ENCODE measurements at regions not wholly inside any gene's neighbourhood (a gene's known extent, or its start where the extent isn't known, plus 50 kb on each side); places are given as distances from the start of the nearest gene placed in this dataset.

DNA sequence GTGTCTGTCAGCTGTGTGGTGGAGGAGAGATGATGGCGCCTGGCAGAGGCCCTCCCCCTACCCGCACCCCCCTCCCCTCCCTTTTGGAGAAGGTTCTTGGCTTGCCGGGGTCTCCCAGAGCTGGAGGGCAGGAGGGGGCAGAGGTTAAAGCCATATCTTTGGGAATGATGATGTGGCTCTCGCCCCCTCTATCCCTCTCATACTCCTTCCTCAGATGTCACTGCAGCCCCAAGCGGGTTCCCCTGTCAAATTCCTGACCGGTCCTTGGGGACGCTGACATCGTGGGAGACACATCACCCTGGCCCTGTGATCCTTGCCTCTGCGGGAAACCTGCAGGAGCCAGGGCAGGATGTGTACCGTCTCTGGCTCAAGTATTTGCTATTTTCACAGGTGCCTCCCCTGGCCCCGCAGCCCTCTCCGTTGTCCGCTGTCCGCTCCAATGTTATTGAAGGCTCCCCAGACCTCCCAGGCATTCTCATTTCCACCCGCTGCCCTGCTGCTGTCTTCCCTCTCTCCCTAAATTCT is 109.5 kb downstream of the FOXD1 start:
- no peak for DNase-seq (ENCODE audit: low spot score)

DNA sequence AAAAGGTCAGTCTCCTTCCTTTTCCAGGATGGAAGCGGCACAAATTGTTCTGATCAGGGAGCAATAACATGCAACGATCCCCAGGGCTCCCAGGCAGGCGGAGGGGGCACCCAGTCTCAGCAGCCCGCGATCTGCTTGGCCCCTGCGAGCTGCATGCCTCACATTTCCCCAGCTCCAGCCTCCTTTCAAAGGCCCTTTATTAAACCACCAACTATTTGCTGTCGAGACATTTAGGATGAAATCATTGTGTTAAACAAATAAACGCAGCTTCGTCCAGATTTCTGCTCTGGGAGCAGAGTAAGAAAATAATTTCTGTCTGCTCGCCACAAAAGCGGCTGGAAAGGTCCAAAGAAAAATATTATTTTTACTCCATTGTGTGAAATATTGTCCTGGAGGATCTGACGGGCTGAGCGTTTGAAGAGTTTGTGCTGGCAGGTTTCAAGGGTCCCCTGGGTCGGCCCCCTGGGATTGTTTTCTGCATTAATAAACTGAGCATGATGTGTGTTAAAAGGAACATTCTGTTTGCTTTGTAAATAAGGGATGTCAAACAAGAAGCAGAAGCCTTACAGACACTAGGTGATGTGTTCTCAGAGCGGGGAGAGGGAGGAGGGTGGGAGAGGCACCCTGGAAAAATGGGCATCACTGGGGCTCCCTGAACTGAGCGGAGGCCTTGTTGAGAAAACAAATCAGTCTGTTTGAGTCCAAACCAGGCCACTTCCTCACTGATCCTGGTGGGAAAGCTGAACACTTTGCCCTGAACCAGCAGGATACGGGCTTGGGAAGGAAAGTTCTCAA is 110.1 kb downstream of the FOXD1 start:
- peak; percentile 5 for DNase-seq (ENCODE audit: low spot score)

DNA sequence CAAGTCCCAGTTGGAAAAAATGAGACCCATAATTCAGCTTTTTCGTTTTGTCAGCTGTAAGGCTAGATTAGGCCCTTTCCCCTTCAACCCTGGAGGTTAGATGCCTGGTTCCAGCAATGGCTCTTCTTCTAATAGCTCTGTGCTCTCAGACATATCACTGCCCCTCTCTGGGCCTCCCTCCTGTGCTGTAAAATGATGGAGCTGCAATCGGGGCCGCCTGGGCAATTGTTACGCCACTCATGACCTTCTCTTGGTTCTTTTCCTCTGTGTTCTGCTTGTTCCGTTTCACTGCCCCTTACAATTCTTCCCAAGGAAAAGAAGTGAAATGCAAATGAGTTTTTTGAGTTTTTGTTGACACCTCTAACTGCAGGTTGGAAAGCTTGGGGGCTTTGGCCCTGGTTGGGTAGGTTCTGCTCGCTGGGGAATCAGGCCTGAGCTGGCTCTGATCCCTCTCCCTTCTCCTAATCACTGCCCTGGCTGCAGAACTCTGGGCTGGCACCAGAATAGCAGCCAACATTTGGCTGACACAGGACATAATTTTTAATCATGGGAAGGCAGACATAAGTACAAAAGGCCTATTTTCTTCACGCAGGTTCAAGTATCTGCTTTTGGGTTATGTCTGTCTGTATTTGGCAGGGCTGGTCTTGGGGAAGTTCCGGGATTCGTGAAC is 110.9 kb downstream of the FOXD1 start:
- DNase-seq (ENCODE audit: low spot score), result no peak

DNA sequence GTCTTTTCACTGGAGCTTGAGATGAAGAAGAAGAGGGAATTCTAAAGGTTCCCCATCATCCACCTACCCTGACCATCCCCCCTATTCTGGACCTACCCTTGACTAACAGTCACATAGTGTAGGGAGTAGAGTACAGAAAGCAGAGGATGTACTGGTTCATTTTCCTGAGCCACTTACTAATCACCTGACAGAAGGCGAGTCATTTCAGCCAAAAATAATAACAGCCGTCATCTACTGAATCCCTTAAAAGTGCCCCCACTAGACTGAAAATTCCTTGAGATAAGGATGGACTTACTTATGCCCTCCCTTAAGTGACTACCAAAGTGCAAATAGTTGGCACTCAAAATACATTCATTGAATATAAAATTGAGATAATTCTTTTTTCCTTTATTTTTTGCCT is 112.2 kb downstream of the FOXD1 start:
- DNase-seq (ENCODE audit: low spot score), result no peak

DNA sequence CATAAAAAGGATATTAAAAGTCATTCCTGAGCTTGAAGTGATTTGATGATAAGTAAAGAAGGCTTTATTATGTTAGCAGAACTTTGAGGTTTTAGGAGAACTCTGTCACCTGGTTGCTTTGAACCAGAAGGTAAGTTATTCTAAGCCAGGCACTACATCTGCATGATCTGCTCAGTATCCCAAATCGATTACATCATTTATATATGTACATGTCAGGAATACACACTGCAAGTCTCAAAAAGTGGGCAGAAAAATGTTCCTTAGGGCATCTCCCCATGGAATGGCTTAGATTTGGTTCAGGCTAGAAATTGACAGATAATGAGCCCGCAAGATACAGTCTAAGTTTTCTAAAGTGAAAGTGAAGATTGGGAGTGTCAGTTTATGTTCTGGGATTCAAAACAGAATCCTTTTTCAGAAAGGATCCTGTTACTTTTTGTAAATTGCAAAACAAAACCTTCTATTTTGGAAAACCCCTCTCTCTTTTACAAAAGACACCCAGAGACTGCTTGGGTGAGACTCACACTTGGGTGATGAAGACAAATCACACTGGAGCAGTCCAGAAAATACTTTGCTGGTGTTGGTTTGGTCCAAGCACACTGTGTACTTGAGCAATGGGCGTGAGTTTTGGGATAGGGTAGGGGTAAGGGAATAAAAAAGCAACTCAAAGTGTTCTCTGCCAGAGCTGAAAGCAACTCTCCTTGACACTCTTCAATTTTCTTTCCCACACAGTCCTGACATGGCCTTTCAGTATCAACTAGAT is 114.5 kb downstream of the FOXD1 start:
- no peak for DNase-seq (ENCODE audit: low spot score)

DNA sequence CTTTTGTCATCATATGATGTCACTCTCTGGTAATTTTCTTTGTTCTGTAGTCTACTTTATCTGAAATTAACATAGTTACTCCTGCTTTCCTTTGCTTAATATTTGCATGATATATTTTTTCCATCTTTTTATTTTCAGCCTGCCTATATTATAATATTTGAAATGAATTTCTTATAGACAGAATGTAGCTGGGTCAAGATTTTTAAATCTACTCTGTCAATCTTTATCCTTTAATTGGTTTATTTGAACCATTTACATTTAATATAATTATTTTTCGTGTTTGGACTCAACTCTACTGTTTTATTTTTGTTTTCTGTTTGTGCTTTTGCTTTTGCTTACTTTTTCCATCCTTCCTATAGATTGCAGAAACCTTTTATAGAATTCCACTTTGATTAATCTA is 118.0 kb downstream of the FOXD1 start:
- DNase-seq (ENCODE audit: low spot score), result no peak

DNA sequence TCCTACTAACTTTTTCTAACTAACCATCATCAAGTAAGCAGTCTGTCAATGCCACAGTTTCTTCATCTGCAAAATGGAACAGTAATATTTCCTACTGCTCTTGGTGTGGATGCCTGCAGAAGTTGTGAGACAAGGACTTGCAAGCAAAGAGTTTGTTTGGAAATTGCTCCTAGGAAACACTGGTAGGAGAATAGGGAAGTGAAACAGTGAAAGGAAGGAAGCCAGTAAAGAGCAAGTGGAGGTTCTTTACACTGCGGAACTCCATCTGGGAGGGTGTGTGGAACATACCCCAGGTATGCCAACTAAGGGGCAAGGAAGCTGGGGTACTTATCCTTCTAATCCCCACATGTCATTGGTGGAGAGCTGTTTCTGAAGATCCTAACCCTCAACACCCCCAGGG is 119.9 kb downstream of the FOXD1 start:
- DNase-seq (ENCODE audit: low spot score), result no peak

DNA sequence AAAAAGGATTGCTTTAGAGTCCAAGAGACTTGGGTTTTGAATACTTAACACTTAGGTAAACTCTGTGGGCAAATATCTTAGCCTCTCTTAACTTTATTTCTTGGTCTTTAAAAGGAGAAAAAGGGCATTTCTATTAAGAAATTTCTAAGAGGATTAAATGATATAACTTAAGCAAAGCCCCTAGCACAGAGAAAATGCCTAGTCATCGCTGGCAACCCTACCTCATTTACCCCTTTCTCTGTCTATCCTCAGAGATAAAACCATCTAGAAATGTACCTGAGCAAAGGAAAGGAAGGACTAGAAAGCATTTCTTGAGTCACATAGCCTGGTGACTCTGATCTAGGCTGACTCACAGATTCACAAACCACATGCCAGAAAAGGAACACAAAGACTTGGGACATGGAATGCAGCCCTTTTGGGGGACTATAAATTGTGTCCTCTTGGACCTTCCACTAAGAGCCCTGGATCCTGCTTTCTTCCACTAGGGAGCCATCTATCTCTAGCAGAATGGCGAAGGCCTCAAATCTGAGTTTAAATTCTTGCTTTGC is 120.6 kb downstream of the FOXD1 start:
- DNase-seq (ENCODE audit: low spot score), result no peak

DNA sequence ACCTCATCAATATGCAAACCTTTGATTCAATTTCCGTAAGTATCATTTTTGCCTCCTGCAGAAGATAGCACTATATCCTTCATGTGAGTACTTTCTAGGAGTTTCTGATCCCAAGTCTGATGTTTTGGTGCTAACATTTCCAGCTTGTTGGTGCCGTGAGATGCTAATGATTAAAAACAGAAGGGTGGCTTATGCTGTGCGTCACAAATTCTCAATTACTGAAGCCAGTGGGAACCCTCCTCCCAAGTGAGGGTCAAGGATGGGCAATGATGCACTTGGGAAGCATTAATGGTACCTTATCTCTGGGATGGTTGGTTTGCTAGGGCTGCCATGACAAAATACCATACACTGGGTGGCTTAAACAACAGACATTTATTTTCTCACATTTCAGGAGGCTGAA is 123.0 kb downstream of the FOXD1 start:
- no peak for DNase-seq (ENCODE audit: low spot score)

DNA sequence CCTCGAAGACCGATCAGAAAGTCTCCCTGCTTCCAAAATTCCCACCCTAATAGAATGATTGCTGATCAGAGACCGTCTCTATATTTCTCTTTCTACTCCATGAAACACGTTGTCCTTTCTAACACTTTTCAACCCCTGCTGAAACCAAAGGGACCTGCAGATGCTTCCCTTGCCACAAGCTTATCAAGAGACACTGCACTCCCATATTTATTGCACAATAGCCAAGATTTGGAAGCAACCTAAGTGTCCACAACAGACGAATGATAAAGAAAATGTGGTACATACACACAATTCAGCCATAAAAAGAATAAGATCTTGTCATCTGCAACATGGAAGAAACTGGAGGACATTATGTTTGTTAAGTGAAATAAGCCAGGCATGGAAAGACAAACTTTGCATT is 125.1 kb downstream of the FOXD1 start:
- no peak for DNase-seq (ENCODE audit: low spot score)

DNA sequence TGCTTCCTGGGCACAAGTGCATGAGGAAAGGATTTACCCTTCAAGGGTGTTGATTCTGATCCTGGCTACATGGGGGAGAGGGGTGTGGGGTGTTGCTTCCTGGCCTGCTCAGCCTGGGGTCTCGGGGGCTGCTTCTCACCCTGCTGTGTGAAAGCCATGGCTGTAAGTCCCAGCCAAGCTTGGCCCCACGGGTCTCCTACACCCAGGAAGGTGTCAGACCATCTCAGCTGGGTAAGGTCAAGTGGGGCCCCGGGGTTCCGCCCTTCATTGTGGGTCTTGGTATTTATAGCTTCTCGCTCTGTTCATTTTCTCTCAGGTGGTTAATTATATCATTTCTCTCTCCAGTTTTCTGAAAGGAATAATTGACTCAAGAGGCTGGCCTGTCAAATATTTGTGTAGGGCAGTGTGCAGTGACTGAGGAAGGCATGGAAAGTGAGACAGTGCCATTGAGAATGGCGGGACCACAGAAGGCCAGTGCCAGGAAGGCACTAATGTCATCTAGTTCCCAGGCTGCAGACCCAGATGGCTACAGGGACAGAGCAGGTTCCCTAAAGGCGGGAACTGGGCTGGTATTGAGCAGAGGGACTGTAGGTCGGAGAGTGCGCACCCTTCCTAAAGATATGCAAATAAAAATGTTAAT is 126.0 kb downstream of the FOXD1 start:
- no peak for DNase-seq (ENCODE audit: low spot score)

DNA sequence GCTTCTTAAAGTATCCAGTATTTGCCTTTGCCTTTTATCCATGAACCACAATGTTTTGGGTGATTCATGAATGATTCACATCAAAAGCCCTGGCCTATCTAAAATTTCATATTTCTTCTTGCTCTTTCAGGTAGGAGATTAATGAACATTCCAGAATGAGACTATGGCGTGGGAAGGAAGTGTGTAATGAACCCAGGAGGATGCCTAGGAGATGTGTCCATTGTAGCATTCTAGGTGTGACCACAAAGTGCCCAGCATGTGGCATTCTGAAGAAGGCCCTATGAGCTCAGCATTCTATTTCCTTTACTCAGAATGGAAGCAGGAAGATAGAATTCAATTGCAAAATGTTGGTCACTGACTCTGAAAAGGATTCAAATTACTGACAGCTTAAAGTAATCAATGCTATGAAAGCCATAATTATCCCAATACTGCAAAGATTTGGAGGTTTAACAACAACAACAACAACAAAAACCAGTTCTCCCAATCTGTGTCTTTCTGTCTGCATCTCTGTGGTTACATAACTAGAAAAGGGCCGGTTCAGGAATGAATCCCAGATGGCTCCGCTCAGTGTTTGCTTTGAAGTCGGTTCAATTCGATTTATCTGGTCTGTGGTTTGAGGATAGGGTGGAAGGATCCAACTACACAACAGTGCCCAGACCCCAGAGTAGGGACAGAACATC is 126.7 kb downstream of the FOXD1 start:
- no peak for DNase-seq (ENCODE audit: low spot score)

DNA sequence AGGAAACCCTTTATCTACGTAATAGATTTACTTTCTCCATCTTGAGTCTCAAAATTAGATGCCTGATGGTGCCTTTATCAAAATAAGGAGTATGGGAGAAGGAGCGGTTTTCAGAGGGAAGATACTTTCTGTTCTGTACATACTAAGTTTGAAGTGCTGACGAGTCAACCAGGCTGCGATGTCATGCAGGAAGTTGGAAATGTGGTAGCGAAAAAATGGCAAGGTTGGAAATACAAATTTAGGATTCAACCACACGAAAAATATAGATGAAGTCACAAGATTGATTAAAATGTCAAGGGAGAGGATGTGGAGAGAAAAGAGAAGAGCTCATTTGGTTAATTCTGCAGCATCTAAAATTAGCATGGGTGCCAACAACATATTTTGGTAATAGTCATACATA is 129.5 kb downstream of the FOXD1 start:
- no peak for DNase-seq (ENCODE audit: low spot score)

DNA sequence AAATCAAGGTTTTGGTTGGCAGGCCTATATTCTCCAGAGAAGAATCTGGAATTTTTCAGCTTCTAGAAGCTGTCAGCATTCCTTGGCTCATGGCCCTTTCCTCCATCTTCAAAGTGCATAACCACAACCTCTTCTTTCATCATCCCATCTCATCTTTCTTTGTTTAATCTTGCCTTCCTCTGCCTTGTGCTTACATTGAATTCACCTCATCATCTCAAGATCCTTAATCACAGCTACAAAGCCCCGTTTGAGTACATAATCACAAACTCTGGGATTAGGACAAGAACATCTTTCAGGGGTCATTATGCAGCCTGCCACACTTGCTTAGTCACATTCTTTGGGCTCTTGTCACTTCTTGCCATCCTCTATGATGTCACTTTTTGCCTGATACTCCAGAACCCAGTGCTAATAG is 130.3 kb downstream of the FOXD1 start:
- DNase-seq (ENCODE audit: low spot score), result no peak

DNA sequence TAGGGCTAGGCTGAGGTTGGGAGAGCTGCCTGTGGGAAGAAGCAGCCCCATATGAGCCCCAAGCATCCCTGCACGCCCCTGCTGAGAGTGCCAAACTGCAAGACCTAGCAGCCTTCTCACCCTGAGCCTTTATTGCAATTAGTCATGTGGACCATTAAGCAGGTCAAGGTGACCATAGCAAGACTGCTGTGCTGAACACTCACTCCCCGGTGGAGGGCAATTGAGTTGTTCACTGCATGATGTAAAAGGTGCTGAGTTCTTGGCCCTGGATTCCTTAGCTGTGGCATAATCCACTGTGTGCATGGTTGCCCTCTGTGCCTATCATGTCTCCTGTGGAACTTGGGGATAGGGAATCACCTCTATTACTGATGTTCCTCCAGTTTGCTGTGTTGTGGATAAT is 131.1 kb downstream of the FOXD1 start:
- no peak for DNase-seq (ENCODE audit: low spot score)

DNA sequence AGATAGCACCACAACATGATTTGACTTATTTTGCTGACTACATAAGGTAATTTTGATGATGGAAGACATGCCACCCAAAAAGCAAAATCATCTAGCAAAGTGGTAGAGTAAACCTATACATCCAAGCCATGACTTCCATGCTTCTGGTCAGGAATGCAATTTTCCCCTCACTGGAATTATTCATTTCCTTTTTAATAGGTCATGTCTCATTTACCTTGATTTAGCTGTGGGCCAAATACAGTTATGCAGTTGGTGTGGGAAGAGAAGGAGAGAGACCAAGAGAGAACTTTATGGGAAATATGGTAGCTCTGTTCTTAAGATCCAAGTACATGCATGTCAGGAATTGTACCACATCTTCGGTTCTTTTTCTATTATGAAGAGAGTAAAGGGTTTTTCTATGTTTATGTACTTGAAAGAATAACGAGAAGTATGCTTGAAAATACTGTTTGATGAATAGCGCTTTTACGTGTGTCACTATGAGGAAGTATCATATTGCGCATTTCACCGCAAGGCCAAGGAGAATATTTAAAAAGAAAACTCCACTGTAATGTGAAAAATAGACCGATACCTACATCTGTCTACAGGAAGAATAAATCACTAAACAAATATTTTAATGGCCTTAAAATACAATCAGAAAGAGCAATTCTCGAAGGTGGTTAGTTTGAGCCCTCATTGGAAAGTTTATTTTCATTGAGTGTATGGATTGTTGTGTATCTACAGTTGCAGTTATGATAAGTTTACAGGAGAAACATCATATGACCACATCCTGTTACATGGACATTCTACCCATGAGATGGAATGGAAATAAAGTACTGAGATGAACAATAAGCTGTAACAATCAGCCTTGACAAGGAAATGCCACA is 134.0 kb downstream of the FOXD1 start:
- DNase-seq (ENCODE audit: low spot score), result no peak

DNA sequence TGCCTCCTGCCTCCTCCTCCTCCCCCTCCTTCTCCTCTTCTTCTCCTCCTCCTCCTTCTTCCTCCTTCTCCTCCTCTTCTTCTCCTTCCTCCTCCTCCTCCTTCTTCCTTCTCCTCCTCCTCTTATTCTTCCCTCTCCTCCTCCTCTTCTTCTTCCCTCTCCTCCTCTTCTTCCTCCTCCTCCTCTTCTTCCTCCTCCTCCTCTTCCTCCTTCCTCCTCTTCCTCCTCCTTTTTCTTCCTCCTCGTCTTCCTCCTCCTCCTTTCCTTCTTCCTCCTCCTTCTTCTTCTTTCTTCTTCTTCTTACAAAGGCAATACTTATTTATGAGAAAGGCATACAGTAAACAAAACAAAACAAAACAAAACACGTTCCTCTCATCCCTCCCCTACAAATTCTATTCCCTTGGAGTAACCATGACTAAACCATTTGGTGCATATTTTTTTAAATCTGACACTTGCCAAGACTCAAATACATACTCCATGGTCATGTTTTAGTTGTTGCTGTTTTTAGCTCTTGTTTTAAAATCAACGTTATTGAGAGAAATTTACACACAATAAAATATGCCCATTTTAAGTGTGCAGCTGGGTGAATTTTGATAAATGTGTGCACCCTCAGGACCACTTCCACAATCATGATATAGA is 135.6 kb downstream of the FOXD1 start:
- no peak for DNase-seq (ENCODE audit: low spot score)

DNA sequence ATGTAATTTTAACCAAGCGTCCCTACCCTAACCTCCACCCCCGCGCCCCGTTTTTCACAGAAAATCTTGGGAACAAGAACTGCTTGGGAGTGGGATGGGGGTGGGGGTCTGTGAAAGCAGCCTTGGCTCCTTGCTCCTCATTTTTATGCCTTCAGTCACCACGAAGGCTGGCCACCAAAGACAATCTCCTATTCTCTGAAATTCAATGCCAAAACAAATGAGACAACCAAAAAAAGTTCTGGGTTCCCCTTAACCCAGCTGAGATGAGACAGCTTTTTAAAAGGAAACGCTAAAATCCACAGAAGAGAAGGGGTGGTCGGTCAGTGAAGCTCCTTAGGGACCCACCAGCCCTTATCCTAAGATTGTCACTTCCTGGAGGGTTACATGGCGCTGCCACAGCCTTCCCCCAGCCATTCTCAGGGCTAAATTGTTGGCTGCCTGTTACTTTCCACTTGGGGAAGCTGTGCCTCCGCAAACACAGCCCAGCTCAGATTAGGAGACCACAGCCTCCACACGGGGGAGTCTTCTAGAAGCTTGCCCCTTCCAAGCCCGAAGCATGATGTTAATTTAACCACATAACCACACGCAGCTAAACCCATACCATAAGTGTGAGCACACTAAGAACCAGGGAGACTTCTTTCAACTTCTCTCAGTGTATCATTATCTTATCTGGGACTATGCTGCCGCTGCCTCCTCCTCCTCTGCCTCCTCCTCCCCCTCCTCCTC is 136.3 kb downstream of the FOXD1 start:
- peak; percentile 8 for DNase-seq (ENCODE audit: low spot score)

Measured in globus pallidus (tissue), 1 donor.